Activated B cell treated with CpG ODN at 0.5 μM for 24 hours (primary cell): ENCODE measurements at regions not wholly inside any gene's neighbourhood (a gene's known extent, or its start where the extent isn't known, plus 50 kb on each side); places are given as distances from the start of the nearest gene placed in this dataset.

Experiments used
- ATAC-seq: fragments of 200-7000 bp; cut with Tn5 transposase; one replicate; pipeline ENCODE4 v1.10.0; 2021; ENCODE audit warnings: low read depth, mild to moderate bottlenecking, moderate library complexity
- CTCF ChIA-PET: fragments of 350-600 bp; sonication (Branson Sonifier 250); formaldehyde crosslinking; loops from one replicate; lab custom pipeline; 2021; ENCODE audit warnings: antibody characterized with exemption; lab: Charles Lee
- POLR2A ChIA-PET: fragments of 350-600 bp; sonication (Branson Sonifier 250); formaldehyde crosslinking; loops from one replicate; lab custom pipeline; 2021; ENCODE audit warnings: antibody characterized with exemption; lab: Charles Lee
- DNase-seq: peaks from one replicate; pipeline ENCODE4 v3.0.0; 2022
- H3K27ac Mint-ChIP-seq: one replicate; pipeline ENCODE4 v1.8.0; 2020; ENCODE audit warnings: mixed read lengths
- H3K27me3 Mint-ChIP-seq: one replicate; pipeline ENCODE4 v1.8.0; 2021; ENCODE audit warnings: mixed read lengths
- H3K36me3 Mint-ChIP-seq: one replicate; pipeline ENCODE4 v1.8.0; 2021; ENCODE audit warnings: low read depth, mixed read lengths
- H3K4me1 Mint-ChIP-seq: one replicate; pipeline ENCODE4 v1.8.0; 2021; ENCODE audit warnings: mixed read lengths
- H3K4me3 Mint-ChIP-seq: one replicate; pipeline ENCODE4 v1.8.0; 2020; ENCODE audit warnings: mild to moderate bottlenecking, mixed read lengths
- H3K9me3 Mint-ChIP-seq: one replicate; pipeline ENCODE4 v1.8.0; 2020; ENCODE audit warnings: mixed read lengths
- CTCF ChIP-seq: fragments of 200-600 bp; IDR thresholded peaks from one replicate; pipeline ENCODE4 v1.8.0; 2022; ENCODE audit warnings: antibody characterized with exemption, mild to moderate bottlenecking
- intact Hi-C: fragments of 100-400 bp; cut with micrococcal nuclease; formaldehyde crosslinking; loops from one replicate; pipeline ENCODE4 v1.15.1; 2024

- ChIA-PET CTCF (no interaction called here), POLR2A (no interaction called here)
- Mint-ChIP-seq H3K4me1 (no peaks in the 10 kb centered on the region), H3K9me3 (peaks cover 18% of the 10 kb centered on the region), H3K27me3 (no peaks in the 10 kb centered on the region), H3K4me3 (no peak overlapping the region), H3K36me3 (no peaks in the 10 kb centered on the region), H3K27ac (no peak overlapping the region)
- ATAC-seq (no peak), DNase-seq (no peak)
- intact Hi-C loops = no loop called here
- no peak for TF ChIP-seq CTCF
These were observed 907.6 kb downstream of the TFAP2A start for GRCh38 chr6:9507136-9507895.

- no peaks in the 10 kb centered on the region for H3K36me3 Mint-ChIP-seq
- TF ChIP-seq CTCF = no peak
- ATAC-seq = no peak
- ChIA-PET POLR2A (no interaction called here), CTCF (no interaction called here)
- no peak overlapping the region for H3K4me3 Mint-ChIP-seq
- DNase-seq = no peak
- intact Hi-C loops = no loop called here
- peaks cover 16% of the 10 kb centered on the region for H3K9me3 Mint-ChIP-seq
- no peak overlapping the region for H3K27ac Mint-ChIP-seq
- H3K27me3 Mint-ChIP-seq = no peaks in the 10 kb centered on the region
- H3K4me1 Mint-ChIP-seq = no peaks in the 10 kb centered on the region
These were observed 910.7 kb downstream of the TFAP2A start for GRCh38 chr6:9504191-9504590.

GRCh38 chr6:9503111-9503761 lies 911.6 kb downstream of the TFAP2A start:
- intact Hi-C loops = no loop called here
- ChIA-PET CTCF (no interaction called here), POLR2A (no interaction called here)

GRCh38 chr6:9499709-9500108 lies 915.2 kb downstream of the TFAP2A start:
- no peaks in the 10 kb centered on the region for H3K36me3 Mint-ChIP-seq
- ATAC-seq (no peak), DNase-seq (no peak)
- intact Hi-C loops = no loop called here
- H3K9me3 Mint-ChIP-seq = peaks cover 12% of the 10 kb centered on the region
- no peaks in the 10 kb centered on the region for H3K27me3 Mint-ChIP-seq
- no peak overlapping the region for H3K4me3 Mint-ChIP-seq
- TF ChIP-seq CTCF = no peak
- ChIA-PET POLR2A (no interaction called here), CTCF (no interaction called here)
- H3K27ac Mint-ChIP-seq = no peak overlapping the region
- H3K4me1 Mint-ChIP-seq = no peaks in the 10 kb centered on the region

More at GRCh38 chr6:9503111-9503761, 911.6 kb downstream of the TFAP2A start:
- no peaks in the 10 kb centered on the region for H3K27me3 Mint-ChIP-seq
- DNase-seq (no peak), ATAC-seq (no peak)
- no peak overlapping the region for H3K4me3 Mint-ChIP-seq
- H3K27ac Mint-ChIP-seq = no peak overlapping the region
- peaks cover 16% of the 10 kb centered on the region for H3K9me3 Mint-ChIP-seq
- H3K4me1 Mint-ChIP-seq = no peaks in the 10 kb centered on the region
- TF ChIP-seq CTCF = no peak
- H3K36me3 Mint-ChIP-seq = no peaks in the 10 kb centered on the region

- Mint-ChIP-seq H3K27me3 (no peaks in the 10 kb centered on the region), H3K36me3 (no peaks in the 10 kb centered on the region), H3K27ac (no peak overlapping the region), H3K9me3 (peaks cover 10% of the 10 kb centered on the region), H3K4me1 (no peaks in the 10 kb centered on the region), H3K4me3 (no peak overlapping the region)
- ATAC-seq (no peak), DNase-seq (no peak)
- intact Hi-C loops = no loop called here
- no peak for TF ChIP-seq CTCF
- POLR2A ChIA-PET = no interaction called here
- CTCF ChIA-PET = no interaction called here
These were observed 918.0 kb downstream of the TFAP2A start for GRCh38 chr6:9496837-9497236.
